H9 (cell line): ENCODE measurements at regions not wholly inside any gene's neighbourhood (a gene's known extent, or its start where the extent isn't known, plus 50 kb on each side); places are given as distances from the start of the nearest gene placed in this dataset.

Experiments used
- DNase-seq: peaks from one replicate; pipeline ENCODE4 v3.0.0-alpha.2; 2017
- H2AFZ ChIP-seq: one replicate; pipeline ENCODE4 v1.6.1; 2013; ENCODE audit warnings: mild to moderate bottlenecking, low read length, control low read depth, moderate library complexity
- H2AK5ac ChIP-seq: 2 replicates; pipeline ENCODE4 v1.6.1; 2013; ENCODE audit warnings: low read length, control low read depth, mixed read lengths; ENCODE audit not compliant: insufficient read length
- H2BK120ac ChIP-seq: one replicate; pipeline ENCODE4 v1.6.1; 2013; ENCODE audit warnings: low read depth, mild to moderate bottlenecking, low read length, control low read depth, inconsistent platforms; ENCODE audit not compliant: poor library complexity, severe bottlenecking
- H2BK12ac ChIP-seq: 2 replicates; pipeline ENCODE4 v1.6.1; 2013; ENCODE audit warnings: low read length, control low read depth, mixed read lengths, low read depth; ENCODE audit not compliant: insufficient read length
- H2BK15ac ChIP-seq: 2 replicates; pipeline ENCODE4 v1.6.1; 2013; ENCODE audit warnings: low read depth, low read length, control low read depth
- H2BK20ac ChIP-seq: one replicate; pipeline ENCODE4 v1.6.1; 2013; ENCODE audit warnings: low read depth, mild to moderate bottlenecking, low read length, control low read depth, inconsistent platforms; ENCODE audit not compliant: poor library complexity, severe bottlenecking
- H2BK5ac ChIP-seq: 2 replicates; pipeline ENCODE4 v1.6.1; 2013; ENCODE audit warnings: low read length, control low read depth, mixed read lengths; ENCODE audit not compliant: insufficient read length
- H3K14ac ChIP-seq: 2 replicates; pipeline ENCODE4 v1.6.1; 2013; ENCODE audit warnings: low read length, control low read depth; ENCODE audit not compliant: insufficient read depth
- H3K18ac ChIP-seq: 2 replicates; pipeline ENCODE4 v1.6.1; 2013; ENCODE audit warnings: low read depth, mild to moderate bottlenecking, mixed read lengths, low read length, control low read depth; ENCODE audit not compliant: insufficient read length
- H3K23ac ChIP-seq: 2 replicates; pipeline ENCODE4 v1.6.1; 2013; ENCODE audit warnings: low read length, control low read depth, mixed read lengths, low read depth; ENCODE audit not compliant: insufficient read length
- H3K23me2 ChIP-seq: 2 replicates; pipeline ENCODE4 v1.6.1; 2013; ENCODE audit warnings: low read depth, mild to moderate bottlenecking, mixed read lengths, low read length, control low read depth; ENCODE audit not compliant: insufficient read length, poor library complexity, severe bottlenecking
- H3K27ac ChIP-seq: 2 replicates; pipeline ENCODE4 v1.5.1; 2013; ENCODE audit warnings: low read length, control low read depth, mixed read lengths, low read depth; ENCODE audit not compliant: insufficient read length
- H3K27me3 ChIP-seq: 2 replicates; pipeline ENCODE4 v1.6.1; 2013; ENCODE audit warnings: low read length, control low read depth, inconsistent platforms; ENCODE audit not compliant: insufficient read depth
- H3K4ac ChIP-seq: 2 replicates; pipeline ENCODE4 v1.6.1; 2013; ENCODE audit warnings: low read depth, mild to moderate bottlenecking, control low read depth, inconsistent platforms, low read length, moderate library complexity
- H3K4me1 ChIP-seq: 2 replicates; pipeline ENCODE4 v1.6.1; 2013; ENCODE audit warnings: low read length, control low read depth, inconsistent platforms; ENCODE audit not compliant: insufficient read depth
- H3K4me2 ChIP-seq: 2 replicates; pipeline ENCODE4 v1.6.1; 2013; ENCODE audit warnings: low read length, control low read depth, mixed read lengths; ENCODE audit not compliant: insufficient read length, insufficient read depth
- H3K56ac ChIP-seq: 2 replicates; pipeline ENCODE4 v1.6.1; 2013; ENCODE audit warnings: low read depth, mild to moderate bottlenecking, mixed read lengths, low read length, control low read depth; ENCODE audit not compliant: insufficient read length
- H3K79me1 ChIP-seq: 2 replicates; pipeline ENCODE4 v1.6.1; 2013; ENCODE audit warnings: low read depth, mild to moderate bottlenecking, moderate library complexity, low read length, control low read depth, inconsistent platforms; ENCODE audit not compliant: insufficient read depth, poor library complexity, severe bottlenecking
- H3K79me2 ChIP-seq: 2 replicates; pipeline ENCODE4 v1.6.1; 2013; ENCODE audit warnings: low read length, control low read depth, inconsistent platforms; ENCODE audit not compliant: insufficient read depth
- H3K9ac ChIP-seq: 2 replicates; pipeline ENCODE4 v1.6.1; 2013; ENCODE audit warnings: low read length, control low read depth, mixed read lengths; ENCODE audit not compliant: insufficient read length; ENCODE audit errors: extremely low read depth
- H3K9me3 ChIP-seq: one replicate; pipeline ENCODE4 v1.6.1; 2013; ENCODE audit warnings: low read depth, low read length, inconsistent platforms; ENCODE audit not compliant: control insufficient read depth
- H3T11ph ChIP-seq: one replicate; pipeline ENCODE4 v1.6.1; 2013; ENCODE audit warnings: mild to moderate bottlenecking, low read length, control low read depth, inconsistent platforms
- H4K20me1 ChIP-seq: one replicate; pipeline ENCODE4 v1.6.1; 2013; ENCODE audit not compliant: control insufficient read depth, insufficient read length, insufficient read depth
- H4K5ac ChIP-seq: 2 replicates; pipeline ENCODE4 v1.6.1; 2013; ENCODE audit warnings: low read depth, mild to moderate bottlenecking, mixed read lengths, low read length, control low read depth; ENCODE audit not compliant: insufficient read length
- H4K8ac ChIP-seq: replicated peaks from 2 replicates; pipeline ENCODE4 v1.6.1; 2013; ENCODE audit warnings: low read length, control low read depth, mixed read lengths, low read depth; ENCODE audit not compliant: insufficient read length
- H4K91ac ChIP-seq: 2 replicates; pipeline ENCODE4 v1.6.1; 2013; ENCODE audit warnings: low read depth, mild to moderate bottlenecking, moderate library complexity, mixed read lengths, low read length, control low read depth; ENCODE audit not compliant: insufficient read length
- H3K27ac Mint-ChIP-seq, 3 experiments: 2 replicates in 2 of 3; 3 replicates in 1 of 3; pipeline ENCODE4 v1.8.0; 2020 to 2021; ENCODE audit warnings: mixed read lengths in 3 of 3, mild to moderate bottlenecking in 1 of 3, moderate library complexity in 1 of 3
- H3K27me3 Mint-ChIP-seq: 2 replicates; pipeline ENCODE4 v1.8.0; 2021; ENCODE audit warnings: low read depth, mild to moderate bottlenecking, moderate library complexity, mixed read lengths
- H3K36me3 Mint-ChIP-seq, 3 experiments: 2 replicates in 2 of 3; 3 replicates in 1 of 3; pipeline ENCODE4 v1.8.0; 2020 to 2021; ENCODE audit warnings: low read depth in 3 of 3, mixed read lengths in 3 of 3; ENCODE audit not compliant: insufficient read depth in 1 of 3
- H3K4me1 Mint-ChIP-seq, 2 experiments: 2 replicates each; pipeline ENCODE4 v1.8.0; 2020; ENCODE audit warnings: mixed read lengths in 2 of 2
- H3K4me3 Mint-ChIP-seq, 2 experiments: 2 replicates in 1 of 2; 3 replicates in 1 of 2; pipeline ENCODE4 v1.8.0; 2020 to 2021; ENCODE audit warnings: mild to moderate bottlenecking in 2 of 2, mixed read lengths in 2 of 2, moderate library complexity in 1 of 2
- H3K9me3 Mint-ChIP-seq, 2 experiments: 2 replicates in 1 of 2; 3 replicates in 1 of 2; pipeline ENCODE4 v1.8.0; 2020; ENCODE audit warnings: mild to moderate bottlenecking in 2 of 2, mixed read lengths in 2 of 2, moderate library complexity in 1 of 2
- WGBS: extraction: QIAGEN DNeasy Blood & Tissue Kit; methylation state at CpG from one replicate; pipeline ENCODE4 v1.1.7; 2013; ENCODE audit warnings: missing lambda C conversion rate, low lambda C conversion rate, mixed read lengths; ENCODE audit not compliant: insufficient read length; ENCODE audit errors: extremely low coverage; 5-methylcytosine and 5-hydroxymethylcytosine counted together
- TF ChIP-seq, protein P1 (sequence below): fragments of 200-600 bp; sonication (generic); conservative IDR thresholded peaks from 3 replicates; pipeline ENCODE4 v1.8.0; 2021; ENCODE audit warnings: antibody characterized with exemption, mild to moderate bottlenecking

GRCh38 chr2:67625690-67626475 is 228.8 kb downstream of the ETAA1 start:
- Histone ChIP-seq H3K14ac (no peak overlapping the region), H3K56ac (no peak overlapping the region), H2AFZ (no peak overlapping the region), H2BK5ac (no peak overlapping the region), H3K27me3 (no peaks in the 10 kb centered on the region), H4K20me1 (no peaks in the 10 kb centered on the region), H2AK5ac (no peak overlapping the region), H3K9ac (no peak overlapping the region), H3K18ac (no peak overlapping the region), H3K23ac (no peak overlapping the region), H4K5ac (no peak overlapping the region), H2BK15ac (no peak overlapping the region), H3K27ac (no peak overlapping the region), H3K9me3 (no peaks in the 10 kb centered on the region), H3K4me1 (no peaks in the 10 kb centered on the region), H4K91ac (no peak overlapping the region), H2BK12ac (no peak overlapping the region), H3K79me2 (no peaks in the 10 kb centered on the region; the same call in 1 of the 2 replicates), H3K4ac (no peak overlapping the region), H3K4me2 (no peak overlapping the region), H3K79me1 (no peaks in the 10 kb centered on the region), H2BK20ac (no peak overlapping the region), H4K8ac (no peak overlapping the region), H3K23me2 (no peaks in the 10 kb centered on the region), H2BK120ac (no peak overlapping the region), H3T11ph (no peak overlapping the region)
- no peak overlapping the region for H3K27ac Mint-ChIP-seq
- DNase-seq: no peak
- H3K4me3 Mint-ChIP-seq: no peak overlapping the region
- H3K9me3 Mint-ChIP-seq: peaks cover 4 to 5% of the 10 kb centered on the region in 2 experiments; a peak in 3 of 5 replicates
- peaks cover 3% of the 10 kb centered on the region for H3K27me3 Mint-ChIP-seq
- H3K36me3 Mint-ChIP-seq: no peaks in the 10 kb centered on the region
- TF ChIP-seq, protein P1, sequence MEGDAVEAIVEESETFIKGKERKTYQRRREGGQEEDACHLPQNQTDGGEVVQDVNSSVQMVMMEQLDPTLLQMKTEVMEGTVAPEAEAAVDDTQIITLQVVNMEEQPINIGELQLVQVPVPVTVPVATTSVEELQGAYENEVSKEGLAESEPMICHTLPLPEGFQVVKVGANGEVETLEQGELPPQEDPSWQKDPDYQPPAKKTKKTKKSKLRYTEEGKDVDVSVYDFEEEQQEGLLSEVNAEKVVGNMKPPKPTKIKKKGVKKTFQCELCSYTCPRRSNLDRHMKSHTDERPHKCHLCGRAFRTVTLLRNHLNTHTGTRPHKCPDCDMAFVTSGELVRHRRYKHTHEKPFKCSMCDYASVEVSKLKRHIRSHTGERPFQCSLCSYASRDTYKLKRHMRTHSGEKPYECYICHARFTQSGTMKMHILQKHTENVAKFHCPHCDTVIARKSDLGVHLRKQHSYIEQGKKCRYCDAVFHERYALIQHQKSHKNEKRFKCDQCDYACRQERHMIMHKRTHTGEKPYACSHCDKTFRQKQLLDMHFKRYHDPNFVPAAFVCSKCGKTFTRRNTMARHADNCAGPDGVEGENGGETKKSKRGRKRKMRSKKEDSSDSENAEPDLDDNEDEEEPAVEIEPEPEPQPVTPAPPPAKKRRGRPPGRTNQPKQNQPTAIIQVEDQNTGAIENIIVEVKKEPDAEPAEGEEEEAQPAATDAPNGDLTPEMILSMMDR: no peak
- no CpG with 5 or more reads among the region's 5 CpGs for WGBS
- no peaks in the 10 kb centered on the region for H3K4me1 Mint-ChIP-seq
